H9 (cell line): ENCODE measurements at regions not wholly inside any gene's neighbourhood (a gene's known extent, or its start where the extent isn't known, plus 50 kb on each side); places are given as distances from the start of the nearest gene placed in this dataset.
A peak's percentile ranks its signal among the peaks of the same experiment; 100 is the strongest.

ENCODE experiments used
- DNase-seq: peaks from one replicate; pipeline ENCODE4 v3.0.0-alpha.2; 2017
- H2AFZ ChIP-seq: one replicate; pipeline ENCODE4 v1.6.1; 2013; ENCODE audit warnings: mild to moderate bottlenecking, low read length, control low read depth, moderate library complexity
- H2AK5ac ChIP-seq: 2 replicates; pipeline ENCODE4 v1.6.1; 2013; ENCODE audit warnings: low read length, control low read depth, mixed read lengths; ENCODE audit not compliant: insufficient read length
- H2BK120ac ChIP-seq: one replicate; pipeline ENCODE4 v1.6.1; 2013; ENCODE audit warnings: low read depth, mild to moderate bottlenecking, low read length, control low read depth, inconsistent platforms; ENCODE audit not compliant: poor library complexity, severe bottlenecking
- H2BK12ac ChIP-seq: 2 replicates; pipeline ENCODE4 v1.6.1; 2013; ENCODE audit warnings: low read length, control low read depth, mixed read lengths, low read depth; ENCODE audit not compliant: insufficient read length
- H2BK15ac ChIP-seq: 2 replicates; pipeline ENCODE4 v1.6.1; 2013; ENCODE audit warnings: low read depth, low read length, control low read depth
- H2BK20ac ChIP-seq: one replicate; pipeline ENCODE4 v1.6.1; 2013; ENCODE audit warnings: low read depth, mild to moderate bottlenecking, low read length, control low read depth, inconsistent platforms; ENCODE audit not compliant: poor library complexity, severe bottlenecking
- H2BK5ac ChIP-seq: 2 replicates; pipeline ENCODE4 v1.6.1; 2013; ENCODE audit warnings: low read length, control low read depth, mixed read lengths; ENCODE audit not compliant: insufficient read length
- H3K14ac ChIP-seq: 2 replicates; pipeline ENCODE4 v1.6.1; 2013; ENCODE audit warnings: low read length, control low read depth; ENCODE audit not compliant: insufficient read depth
- H3K18ac ChIP-seq: 2 replicates; pipeline ENCODE4 v1.6.1; 2013; ENCODE audit warnings: low read depth, mild to moderate bottlenecking, mixed read lengths, low read length, control low read depth; ENCODE audit not compliant: insufficient read length
- H3K23ac ChIP-seq: 2 replicates; pipeline ENCODE4 v1.6.1; 2013; ENCODE audit warnings: low read length, control low read depth, mixed read lengths, low read depth; ENCODE audit not compliant: insufficient read length
- H3K23me2 ChIP-seq: 2 replicates; pipeline ENCODE4 v1.6.1; 2013; ENCODE audit warnings: low read depth, mild to moderate bottlenecking, mixed read lengths, low read length, control low read depth; ENCODE audit not compliant: insufficient read length, poor library complexity, severe bottlenecking
- H3K27ac ChIP-seq: 2 replicates; pipeline ENCODE4 v1.5.1; 2013; ENCODE audit warnings: low read length, control low read depth, mixed read lengths, low read depth; ENCODE audit not compliant: insufficient read length
- H3K27me3 ChIP-seq: 2 replicates; pipeline ENCODE4 v1.6.1; 2013; ENCODE audit warnings: low read length, control low read depth, inconsistent platforms; ENCODE audit not compliant: insufficient read depth
- H3K4ac ChIP-seq: 2 replicates; pipeline ENCODE4 v1.6.1; 2013; ENCODE audit warnings: low read depth, mild to moderate bottlenecking, control low read depth, inconsistent platforms, low read length, moderate library complexity
- H3K4me1 ChIP-seq: 2 replicates; pipeline ENCODE4 v1.6.1; 2013; ENCODE audit warnings: low read length, control low read depth, inconsistent platforms; ENCODE audit not compliant: insufficient read depth
- H3K4me2 ChIP-seq: 2 replicates; pipeline ENCODE4 v1.6.1; 2013; ENCODE audit warnings: low read length, control low read depth, mixed read lengths; ENCODE audit not compliant: insufficient read length, insufficient read depth
- H3K56ac ChIP-seq: 2 replicates; pipeline ENCODE4 v1.6.1; 2013; ENCODE audit warnings: low read depth, mild to moderate bottlenecking, mixed read lengths, low read length, control low read depth; ENCODE audit not compliant: insufficient read length
- H3K79me1 ChIP-seq: 2 replicates; pipeline ENCODE4 v1.6.1; 2013; ENCODE audit warnings: low read depth, mild to moderate bottlenecking, moderate library complexity, low read length, control low read depth, inconsistent platforms; ENCODE audit not compliant: insufficient read depth, poor library complexity, severe bottlenecking
- H3K79me2 ChIP-seq: 2 replicates; pipeline ENCODE4 v1.6.1; 2013; ENCODE audit warnings: low read length, control low read depth, inconsistent platforms; ENCODE audit not compliant: insufficient read depth
- H3K9ac ChIP-seq: 2 replicates; pipeline ENCODE4 v1.6.1; 2013; ENCODE audit warnings: low read length, control low read depth, mixed read lengths; ENCODE audit not compliant: insufficient read length; ENCODE audit errors: extremely low read depth
- H3K9me3 ChIP-seq: one replicate; pipeline ENCODE4 v1.6.1; 2013; ENCODE audit warnings: low read depth, low read length, inconsistent platforms; ENCODE audit not compliant: control insufficient read depth
- H3T11ph ChIP-seq: one replicate; pipeline ENCODE4 v1.6.1; 2013; ENCODE audit warnings: mild to moderate bottlenecking, low read length, control low read depth, inconsistent platforms
- H4K20me1 ChIP-seq: one replicate; pipeline ENCODE4 v1.6.1; 2013; ENCODE audit not compliant: control insufficient read depth, insufficient read length, insufficient read depth
- H4K5ac ChIP-seq: 2 replicates; pipeline ENCODE4 v1.6.1; 2013; ENCODE audit warnings: low read depth, mild to moderate bottlenecking, mixed read lengths, low read length, control low read depth; ENCODE audit not compliant: insufficient read length
- H4K8ac ChIP-seq: replicated peaks from 2 replicates; pipeline ENCODE4 v1.6.1; 2013; ENCODE audit warnings: low read length, control low read depth, mixed read lengths, low read depth; ENCODE audit not compliant: insufficient read length
- H4K91ac ChIP-seq: 2 replicates; pipeline ENCODE4 v1.6.1; 2013; ENCODE audit warnings: low read depth, mild to moderate bottlenecking, moderate library complexity, mixed read lengths, low read length, control low read depth; ENCODE audit not compliant: insufficient read length
- H3K27ac Mint-ChIP-seq, 3 experiments: 2 replicates in 2 of 3; 3 replicates in 1 of 3; pipeline ENCODE4 v1.8.0; 2020 to 2021; ENCODE audit warnings: mixed read lengths in 3 of 3, mild to moderate bottlenecking in 1 of 3, moderate library complexity in 1 of 3
- H3K27me3 Mint-ChIP-seq: 2 replicates; pipeline ENCODE4 v1.8.0; 2021; ENCODE audit warnings: low read depth, mild to moderate bottlenecking, moderate library complexity, mixed read lengths
- H3K36me3 Mint-ChIP-seq, 3 experiments: 2 replicates in 2 of 3; 3 replicates in 1 of 3; pipeline ENCODE4 v1.8.0; 2020 to 2021; ENCODE audit warnings: low read depth in 3 of 3, mixed read lengths in 3 of 3; ENCODE audit not compliant: insufficient read depth in 1 of 3
- H3K4me1 Mint-ChIP-seq, 2 experiments: 2 replicates each; pipeline ENCODE4 v1.8.0; 2020; ENCODE audit warnings: mixed read lengths in 2 of 2
- H3K4me3 Mint-ChIP-seq, 2 experiments: 2 replicates in 1 of 2; 3 replicates in 1 of 2; pipeline ENCODE4 v1.8.0; 2020 to 2021; ENCODE audit warnings: mild to moderate bottlenecking in 2 of 2, mixed read lengths in 2 of 2, moderate library complexity in 1 of 2
- H3K9me3 Mint-ChIP-seq, 2 experiments: 2 replicates in 1 of 2; 3 replicates in 1 of 2; pipeline ENCODE4 v1.8.0; 2020; ENCODE audit warnings: mild to moderate bottlenecking in 2 of 2, mixed read lengths in 2 of 2, moderate library complexity in 1 of 2
- CTCF ChIP-seq: fragments of 200-600 bp; sonication (generic); conservative IDR thresholded peaks from 3 replicates; pipeline ENCODE4 v1.8.0; 2021; ENCODE audit warnings: antibody characterized with exemption, mild to moderate bottlenecking
- WGBS: extraction: QIAGEN DNeasy Blood & Tissue Kit; methylation state at CpG from one replicate; pipeline ENCODE4 v1.1.7; 2013; ENCODE audit warnings: missing lambda C conversion rate, low lambda C conversion rate, mixed read lengths; ENCODE audit not compliant: insufficient read length; ENCODE audit errors: extremely low coverage; 5-methylcytosine and 5-hydroxymethylcytosine counted together

- H3K36me3 Mint-ChIP-seq, result no peaks in the 10 kb centered on the region
- no peak overlapping the region for H2BK12ac ChIP-seq
- H2BK20ac ChIP-seq, result no peak overlapping the region
- H4K20me1 ChIP-seq, result no peaks in the 10 kb centered on the region
- no peak overlapping the region for H2BK15ac ChIP-seq
- H3K14ac ChIP-seq, result no peak overlapping the region
- no peak overlapping the region for H3K9ac ChIP-seq
- H3K18ac ChIP-seq, result peak overlapping the region; percentile 38
- no peak for DNase-seq
- peak overlapping the region; percentile 10 for H4K91ac ChIP-seq
- H3K4me2 ChIP-seq, result no peak overlapping the region
- no peaks in the 10 kb centered on the region for H3K9me3 ChIP-seq
- no peak overlapping the region for H4K8ac ChIP-seq
- no peak overlapping the region for H3K56ac ChIP-seq
- no peak overlapping the region for H2BK5ac ChIP-seq
- H3K4ac ChIP-seq, result no peak overlapping the region
- H3K4me3 Mint-ChIP-seq, result no peak overlapping the region
- no peak overlapping the region for H3K23ac ChIP-seq
- H3K79me1 ChIP-seq, result no peaks in the 10 kb centered on the region
- no peak overlapping the region for H3T11ph ChIP-seq
- no peak overlapping the region for H2AFZ ChIP-seq
- no peak overlapping the region for H2BK120ac ChIP-seq
- H3K27me3 ChIP-seq, result no peaks in the 10 kb centered on the region; the same call in 1 of the 2 replicates
- no peak overlapping the region for H3K27ac ChIP-seq
- H2AK5ac ChIP-seq, result no peak overlapping the region
- H3K27ac Mint-ChIP-seq, result peak overlapping the region; percentile 94 to 100 (median 99); a peak in 6 of 7 replicates
- H3K4me1 Mint-ChIP-seq, result peaks cover 81 to 89% of the 10 kb centered on the region in 2 experiments
- H3K23me2 ChIP-seq, result no peaks in the 10 kb centered on the region
- no peaks in the 10 kb centered on the region for H3K9me3 Mint-ChIP-seq
- H4K5ac ChIP-seq, result no peak overlapping the region
- TF ChIP-seq CTCF, result no peak
- no peaks in the 10 kb centered on the region for H3K79me2 ChIP-seq
- H3K4me1 ChIP-seq, result peaks cover 14% of the 10 kb centered on the region; the same call in 1 of the 2 replicates
- no CpG with 5 or more reads among the region's 12 CpGs for WGBS
- peaks cover 1% of the 10 kb centered on the region; the same call in 1 of the 2 replicates for H3K27me3 Mint-ChIP-seq
Observed at GRCh38 chr2:42925742-42926433, 133.5 kb upstream of the HAAO start.
